SJSA1 (cell line): ENCODE measurements at regions not wholly inside any gene's neighbourhood (a gene's known extent, or its start where the extent isn't known, plus 50 kb on each side); places are given as distances from the start of the nearest gene placed in this dataset.

ENCODE experiments used
- DNase-seq, 2 experiments: peaks; one replicate each; pipeline ENCODE4 v3.0.0-alpha.2; 2015 to 2020; ENCODE audit warnings: low spot score in 2 of 2, low read depth in 1 of 2
- H3K27ac ChIP-seq: fragments of 250-450 bp; sonication (Bioruptor Pico); 2 replicates; pipeline ENCODE4 v1.5.1; 2020; ENCODE audit warnings: mild to moderate bottlenecking, moderate library complexity
- H3K27me3 ChIP-seq: fragments of 250-450 bp; sonication (Bioruptor Pico); replicated peaks from 2 replicates; pipeline ENCODE4 v1.5.1; 2020; ENCODE audit warnings: mild to moderate bottlenecking, moderate library complexity
- H3K36me3 ChIP-seq: fragments of 250-450 bp; sonication (Bioruptor Pico); 2 replicates; pipeline ENCODE4 v1.5.1; 2020; ENCODE audit warnings: mild to moderate bottlenecking
- H3K4me1 ChIP-seq: fragments of 250-450 bp; sonication (Bioruptor Pico); replicated peaks from 2 replicates; pipeline ENCODE4 v1.6.1; 2021; ENCODE audit warnings: mild to moderate bottlenecking
- H3K4me3 ChIP-seq: fragments of 250-450 bp; sonication (Bioruptor Pico); 2 replicates; pipeline ENCODE4 v1.5.1; 2020; ENCODE audit warnings: mild to moderate bottlenecking
- H3K9me3 ChIP-seq: fragments of 250-450 bp; sonication (Bioruptor Pico); replicated peaks from 2 replicates; pipeline ENCODE4 v1.5.1; 2020; ENCODE audit warnings: mild to moderate bottlenecking

GRCh38 chr11:119918347-119918746 lies 189.3 kb upstream of the NECTIN1 start:
- H3K27ac ChIP-seq = no peak overlapping the region
- H3K27me3 ChIP-seq = no peaks in the 10 kb centered on the region
- no peaks in the 10 kb centered on the region for H3K36me3 ChIP-seq
- H3K4me3 ChIP-seq = no peak overlapping the region
- no peaks in the 10 kb centered on the region for H3K9me3 ChIP-seq
- no peaks in the 10 kb centered on the region for H3K4me1 ChIP-seq
- no peak for DNase-seq

GRCh38 chr11:119916568-119916967 lies 187.6 kb upstream of the NECTIN1 start:
- Histone ChIP-seq H3K9me3 (no peaks in the 10 kb centered on the region), H3K4me3 (no peak overlapping the region), H3K27ac (no peak overlapping the region), H3K27me3 (no peaks in the 10 kb centered on the region), H3K4me1 (no peaks in the 10 kb centered on the region), H3K36me3 (no peaks in the 10 kb centered on the region)
- DNase-seq = no peak

- no peaks in the 10 kb centered on the region for H3K9me3 ChIP-seq
- DNase-seq = no peak
- no peak overlapping the region for H3K4me3 ChIP-seq
- H3K36me3 ChIP-seq = no peaks in the 10 kb centered on the region
- H3K27me3 ChIP-seq = no peaks in the 10 kb centered on the region
- H3K4me1 ChIP-seq = no peaks in the 10 kb centered on the region
- no peak overlapping the region for H3K27ac ChIP-seq
These were observed 183.2 kb upstream of the NECTIN1 start for GRCh38 chr11:119912229-119912628.

- H3K4me1 ChIP-seq = no peaks in the 10 kb centered on the region
- no peak overlapping the region for H3K4me3 ChIP-seq
- no peak for DNase-seq
- no peak overlapping the region for H3K27ac ChIP-seq
- no peaks in the 10 kb centered on the region for H3K27me3 ChIP-seq
- no peaks in the 10 kb centered on the region for H3K9me3 ChIP-seq
- H3K36me3 ChIP-seq = no peaks in the 10 kb centered on the region
These were observed 181.7 kb upstream of the NECTIN1 start for GRCh38 chr11:119910650-119911049.

- H3K36me3 ChIP-seq = no peaks in the 10 kb centered on the region
- no peaks in the 10 kb centered on the region for H3K27me3 ChIP-seq
- no peaks in the 10 kb centered on the region for H3K4me1 ChIP-seq
- no peaks in the 10 kb centered on the region for H3K9me3 ChIP-seq
- H3K4me3 ChIP-seq = no peak overlapping the region
- no peak overlapping the region for H3K27ac ChIP-seq
- DNase-seq = no peak
These were observed 181.1 kb upstream of the NECTIN1 start for GRCh38 chr11:119910051-119910450.

- Histone ChIP-seq H3K9me3 (no peaks in the 10 kb centered on the region), H3K4me3 (no peak overlapping the region), H3K36me3 (no peaks in the 10 kb centered on the region), H3K27ac (no peak overlapping the region), H3K4me1 (no peaks in the 10 kb centered on the region), H3K27me3 (no peaks in the 10 kb centered on the region)
- no peak for DNase-seq
These were observed 180.5 kb upstream of the NECTIN1 start for GRCh38 chr11:119909495-119909894.

- no peaks in the 10 kb centered on the region for H3K9me3 ChIP-seq
- no peaks in the 10 kb centered on the region for H3K27me3 ChIP-seq
- H3K27ac ChIP-seq = no peak overlapping the region
- H3K4me1 ChIP-seq = no peaks in the 10 kb centered on the region
- H3K4me3 ChIP-seq = no peak overlapping the region
- DNase-seq = no peak
- H3K36me3 ChIP-seq = no peaks in the 10 kb centered on the region
These were observed 180.1 kb upstream of the NECTIN1 start for GRCh38 chr11:119909077-119909476.

- Histone ChIP-seq H3K36me3 (no peaks in the 10 kb centered on the region), H3K4me1 (no peaks in the 10 kb centered on the region), H3K4me3 (no peak overlapping the region), H3K9me3 (no peaks in the 10 kb centered on the region), H3K27me3 (no peaks in the 10 kb centered on the region), H3K27ac (no peak overlapping the region)
- no peak for DNase-seq
These were observed 179.5 kb upstream of the NECTIN1 start for GRCh38 chr11:119908573-119908904.

- Histone ChIP-seq H3K4me1 (no peaks in the 10 kb centered on the region), H3K36me3 (no peaks in the 10 kb centered on the region), H3K27ac (no peak overlapping the region), H3K4me3 (no peak overlapping the region), H3K27me3 (no peaks in the 10 kb centered on the region), H3K9me3 (no peaks in the 10 kb centered on the region)
- DNase-seq = no peak
These were observed 179.0 kb upstream of the NECTIN1 start for GRCh38 chr11:119907878-119908572.

- no peak overlapping the region for H3K4me3 ChIP-seq
- no peak overlapping the region for H3K27ac ChIP-seq
- H3K4me1 ChIP-seq = no peaks in the 10 kb centered on the region
- no peaks in the 10 kb centered on the region for H3K36me3 ChIP-seq
- no peaks in the 10 kb centered on the region for H3K9me3 ChIP-seq
- DNase-seq = no peak
- no peaks in the 10 kb centered on the region for H3K27me3 ChIP-seq
These were observed 178.3 kb upstream of the NECTIN1 start for GRCh38 chr11:119907122-119907851.

GRCh38 chr11:119906376-119906775 lies 177.4 kb upstream of the NECTIN1 start:
- H3K27me3 ChIP-seq = no peaks in the 10 kb centered on the region
- H3K36me3 ChIP-seq = no peaks in the 10 kb centered on the region
- H3K4me1 ChIP-seq = no peaks in the 10 kb centered on the region
- H3K4me3 ChIP-seq = no peak overlapping the region
- H3K27ac ChIP-seq = no peak overlapping the region
- no peak for DNase-seq
- H3K9me3 ChIP-seq = no peaks in the 10 kb centered on the region

- DNase-seq = no peak
- H3K4me3 ChIP-seq = no peak overlapping the region
- H3K27me3 ChIP-seq = no peaks in the 10 kb centered on the region
- no peaks in the 10 kb centered on the region for H3K4me1 ChIP-seq
- no peak overlapping the region for H3K27ac ChIP-seq
- H3K36me3 ChIP-seq = no peaks in the 10 kb centered on the region
- no peaks in the 10 kb centered on the region for H3K9me3 ChIP-seq
These were observed 176.2 kb upstream of the NECTIN1 start for GRCh38 chr11:119905162-119905561.

GRCh38 chr11:119904531-119905035 lies 175.6 kb upstream of the NECTIN1 start:
- DNase-seq = no peak
- Histone ChIP-seq H3K27ac (no peak overlapping the region), H3K4me3 (no peak overlapping the region), H3K9me3 (no peaks in the 10 kb centered on the region), H3K4me1 (no peaks in the 10 kb centered on the region), H3K27me3 (no peaks in the 10 kb centered on the region), H3K36me3 (no peaks in the 10 kb centered on the region)

- H3K9me3 ChIP-seq = no peaks in the 10 kb centered on the region
- no peak overlapping the region for H3K27ac ChIP-seq
- no peak for DNase-seq
- no peaks in the 10 kb centered on the region for H3K4me1 ChIP-seq
- no peaks in the 10 kb centered on the region for H3K27me3 ChIP-seq
- H3K4me3 ChIP-seq = no peak overlapping the region
- H3K36me3 ChIP-seq = no peaks in the 10 kb centered on the region
These were observed 174.8 kb upstream of the NECTIN1 start for GRCh38 chr11:119903821-119904220.
